GM12872 (cell line): ENCODE measurements at regions not wholly inside any gene's neighbourhood (a gene's known extent, or its start where the extent isn't known, plus 50 kb on each side); places are given as distances from the start of the nearest gene placed in this dataset.

Source experiments
- CTCF ChIP-seq: IDR thresholded peaks from 3 replicates; pipeline ENCODE4 v1.5.1; 2011; ENCODE audit warnings: low read depth, mild to moderate bottlenecking, low read length, moderate library complexity; ENCODE audit not compliant: insufficient read depth

GRCh38 chr14:97695456-97695981 lies 898.3 kb downstream of the VRK1 start:
- TF ChIP-seq CTCF, result no peak

- TF ChIP-seq CTCF, result no peak
Observed at GRCh38 chr14:97697772-97698171, 900.6 kb downstream of the VRK1 start.

GRCh38 chr14:97699026-97699425 lies 901.8 kb downstream of the VRK1 start:
- TF ChIP-seq CTCF, result no peak

GRCh38 chr14:97703006-97703760 lies 906.0 kb downstream of the VRK1 start:
- TF ChIP-seq CTCF, result no peak

- no peak for TF ChIP-seq CTCF
Observed at GRCh38 chr14:97704316-97704885, 907.2 kb downstream of the VRK1 start.

GRCh38 chr14:97705107-97705506 lies 907.9 kb downstream of the VRK1 start:
- no peak for TF ChIP-seq CTCF

- TF ChIP-seq CTCF, result no peak
Observed at GRCh38 chr14:97705976-97706375, 908.8 kb downstream of the VRK1 start.
